RWPE2 (cell line): ENCODE measurements at regions not wholly inside any gene's neighbourhood (a gene's known extent, or its start where the extent isn't known, plus 50 kb on each side); places are given as distances from the start of the nearest gene placed in this dataset.

Source experiments
- ATAC-seq: fragments of 200-7000 bp; cut with Tn5 transposase; 3 replicates; pipeline ENCODE4 v1.9.1; 2021; ENCODE audit warnings: low read depth
- DNase-seq: peaks from one replicate; pipeline ENCODE4 v3.0.0-alpha.2; 2020; ENCODE audit warnings: low spot score
- H3K27ac ChIP-seq: fragments of 450-650 bp; 2 replicates; pipeline ENCODE4 v1.5.1; 2017; ENCODE audit warnings: mild to moderate bottlenecking; ENCODE audit not compliant: poor library complexity, severe bottlenecking
- H3K27me3 ChIP-seq: fragments of 250-450 bp; sonication (Bioruptor Pico); 2 replicates; pipeline ENCODE4 v1.5.1; 2021; ENCODE audit warnings: mild to moderate bottlenecking, moderate library complexity; ENCODE audit not compliant: insufficient read depth, poor library complexity, severe bottlenecking
- H3K36me3 ChIP-seq: fragments of 250-450 bp; sonication (Bioruptor Pico); 2 replicates; pipeline ENCODE4 v1.5.1; 2020; ENCODE audit warnings: low read depth, mild to moderate bottlenecking, moderate library complexity
- H3K4me1 ChIP-seq: fragments of 250-450 bp; sonication (Bioruptor Pico); 2 replicates; pipeline ENCODE4 v1.5.1; 2021; ENCODE audit warnings: mild to moderate bottlenecking, moderate library complexity; ENCODE audit not compliant: insufficient read depth, poor library complexity, severe bottlenecking
- H3K4me3 ChIP-seq: fragments of 250-450 bp; sonication (Bioruptor Pico); 2 replicates; pipeline ENCODE4 v1.5.1; 2021; ENCODE audit warnings: mild to moderate bottlenecking, moderate library complexity; ENCODE audit not compliant: severe bottlenecking
- H3K9me3 ChIP-seq: fragments of 250-450 bp; sonication (Bioruptor Pico); 2 replicates; pipeline ENCODE4 v1.5.1; 2021; ENCODE audit warnings: mild to moderate bottlenecking, moderate library complexity; ENCODE audit not compliant: severe bottlenecking
- TF ChIP-seq, protein P1 (sequence below): fragments of 450-650 bp; IDR thresholded peaks from one replicate; pipeline ENCODE4 v1.5.1; 2017; ENCODE audit warnings: mild to moderate bottlenecking, moderate library complexity; ENCODE audit not compliant: poor library complexity, severe bottlenecking

DNA sequence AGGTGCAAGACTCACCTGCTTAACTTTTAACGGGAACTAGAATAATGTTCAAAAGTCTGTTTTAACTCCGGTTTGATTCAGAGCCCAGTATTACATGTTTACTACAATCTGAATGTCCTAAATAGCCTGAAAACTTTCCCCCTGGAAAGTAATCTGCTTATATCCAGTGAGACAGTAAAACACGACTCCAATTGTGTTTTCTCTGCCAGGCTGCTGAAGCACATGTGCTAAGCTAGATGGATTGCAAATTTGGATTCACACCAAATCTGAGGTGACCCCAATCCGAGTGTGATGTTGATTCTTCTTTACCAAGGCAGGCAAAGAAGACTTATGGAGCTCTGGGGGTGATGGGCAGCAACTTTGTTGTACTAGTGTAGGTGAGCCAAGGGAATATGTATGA, 158.7 kb upstream of the PDGFD start:
- no peaks in the 10 kb centered on the region for H3K27me3 ChIP-seq
- ATAC-seq (no peak), DNase-seq (no peak)
- no peaks in the 10 kb centered on the region for H3K4me1 ChIP-seq
- H3K4me3 ChIP-seq, result no peak overlapping the region
- TF ChIP-seq, protein P1, sequence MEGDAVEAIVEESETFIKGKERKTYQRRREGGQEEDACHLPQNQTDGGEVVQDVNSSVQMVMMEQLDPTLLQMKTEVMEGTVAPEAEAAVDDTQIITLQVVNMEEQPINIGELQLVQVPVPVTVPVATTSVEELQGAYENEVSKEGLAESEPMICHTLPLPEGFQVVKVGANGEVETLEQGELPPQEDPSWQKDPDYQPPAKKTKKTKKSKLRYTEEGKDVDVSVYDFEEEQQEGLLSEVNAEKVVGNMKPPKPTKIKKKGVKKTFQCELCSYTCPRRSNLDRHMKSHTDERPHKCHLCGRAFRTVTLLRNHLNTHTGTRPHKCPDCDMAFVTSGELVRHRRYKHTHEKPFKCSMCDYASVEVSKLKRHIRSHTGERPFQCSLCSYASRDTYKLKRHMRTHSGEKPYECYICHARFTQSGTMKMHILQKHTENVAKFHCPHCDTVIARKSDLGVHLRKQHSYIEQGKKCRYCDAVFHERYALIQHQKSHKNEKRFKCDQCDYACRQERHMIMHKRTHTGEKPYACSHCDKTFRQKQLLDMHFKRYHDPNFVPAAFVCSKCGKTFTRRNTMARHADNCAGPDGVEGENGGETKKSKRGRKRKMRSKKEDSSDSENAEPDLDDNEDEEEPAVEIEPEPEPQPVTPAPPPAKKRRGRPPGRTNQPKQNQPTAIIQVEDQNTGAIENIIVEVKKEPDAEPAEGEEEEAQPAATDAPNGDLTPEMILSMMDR, result no peak
- H3K9me3 ChIP-seq, result no peaks in the 10 kb centered on the region
- H3K36me3 ChIP-seq, result no peaks in the 10 kb centered on the region
- H3K27ac ChIP-seq, result no peak overlapping the region

DNA sequence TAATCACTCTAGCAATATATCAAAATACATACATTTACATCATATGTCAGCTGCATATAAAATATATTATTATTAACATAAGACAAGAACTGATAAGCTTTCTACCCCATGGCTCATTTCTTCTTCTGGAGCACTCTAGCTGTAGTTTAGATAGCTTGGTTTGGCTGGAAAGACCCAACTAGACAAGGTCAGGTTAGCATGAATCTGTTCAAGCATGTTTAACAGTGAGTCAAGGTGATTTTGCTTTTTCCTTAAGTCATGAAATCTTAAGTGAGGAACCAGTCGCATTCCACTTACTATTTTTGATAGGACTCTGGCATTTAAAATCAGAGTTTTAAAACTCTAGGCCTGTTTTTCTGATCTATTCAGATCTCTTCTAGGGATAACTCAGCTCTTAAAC, 157.0 kb upstream of the PDGFD start:
- DNase-seq (no peak), ATAC-seq (no peak)
- TF ChIP-seq, protein P1, result no peak

DNA sequence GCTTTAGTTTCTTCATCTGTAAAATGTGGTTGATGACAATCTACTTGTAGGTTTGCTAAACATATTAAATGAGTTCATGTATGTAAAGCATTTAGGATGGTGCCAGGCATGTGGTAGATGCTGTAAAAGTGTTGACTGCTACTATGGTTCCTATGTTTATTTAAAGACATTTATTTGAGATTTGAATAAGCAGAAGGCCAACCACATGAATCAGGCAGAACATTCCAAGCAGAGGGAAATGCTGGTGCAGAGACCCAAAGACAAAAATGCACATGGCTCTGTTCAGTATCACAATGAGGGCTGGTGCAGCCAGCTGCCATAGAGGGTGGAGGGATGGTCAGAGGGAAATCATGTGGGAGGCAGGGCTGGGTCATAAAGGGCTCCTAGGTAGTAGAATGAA, 156.2 kb upstream of the PDGFD start:
- Histone ChIP-seq H3K27ac (no peak overlapping the region), H3K4me1 (no peaks in the 10 kb centered on the region), H3K9me3 (no peaks in the 10 kb centered on the region), H3K36me3 (no peaks in the 10 kb centered on the region), H3K27me3 (no peaks in the 10 kb centered on the region), H3K4me3 (no peak overlapping the region)
- TF ChIP-seq, protein P1, result no peak
- no peak for DNase-seq
- ATAC-seq, result no peak

More for the DNA sequence above, 157.0 kb upstream of the PDGFD start:
- no peaks in the 10 kb centered on the region for H3K36me3 ChIP-seq
- no peaks in the 10 kb centered on the region for H3K27me3 ChIP-seq
- H3K4me3 ChIP-seq, result no peak overlapping the region
- no peaks in the 10 kb centered on the region for H3K9me3 ChIP-seq
- no peaks in the 10 kb centered on the region for H3K4me1 ChIP-seq
- H3K27ac ChIP-seq, result no peak overlapping the region

DNA sequence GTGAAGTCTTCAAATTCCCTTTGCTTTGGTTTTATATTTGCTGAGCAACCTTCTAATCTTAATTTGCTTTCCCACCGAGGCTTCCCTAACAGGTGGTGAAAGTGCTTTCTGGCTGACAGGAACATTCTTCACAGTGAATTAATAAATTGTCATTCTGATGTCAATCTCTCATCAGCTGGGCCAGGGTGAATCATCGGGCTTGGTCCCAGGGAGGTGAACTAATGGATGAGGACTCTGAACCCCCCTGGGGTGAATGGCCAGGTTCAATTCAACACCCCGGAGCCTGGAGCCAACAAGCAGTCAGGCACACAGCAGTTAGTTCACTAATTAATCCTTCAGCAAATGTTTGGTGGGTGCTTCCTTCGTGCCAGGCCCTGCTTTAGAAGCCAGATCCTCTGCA, 155.4 kb upstream of the PDGFD start:
- Histone ChIP-seq H3K27ac (no peak overlapping the region), H3K9me3 (no peaks in the 10 kb centered on the region), H3K4me3 (no peak overlapping the region), H3K27me3 (no peaks in the 10 kb centered on the region), H3K36me3 (no peaks in the 10 kb centered on the region), H3K4me1 (no peaks in the 10 kb centered on the region)
- DNase-seq (no peak), ATAC-seq (no peak)
- TF ChIP-seq, protein P1, result no peak

DNA sequence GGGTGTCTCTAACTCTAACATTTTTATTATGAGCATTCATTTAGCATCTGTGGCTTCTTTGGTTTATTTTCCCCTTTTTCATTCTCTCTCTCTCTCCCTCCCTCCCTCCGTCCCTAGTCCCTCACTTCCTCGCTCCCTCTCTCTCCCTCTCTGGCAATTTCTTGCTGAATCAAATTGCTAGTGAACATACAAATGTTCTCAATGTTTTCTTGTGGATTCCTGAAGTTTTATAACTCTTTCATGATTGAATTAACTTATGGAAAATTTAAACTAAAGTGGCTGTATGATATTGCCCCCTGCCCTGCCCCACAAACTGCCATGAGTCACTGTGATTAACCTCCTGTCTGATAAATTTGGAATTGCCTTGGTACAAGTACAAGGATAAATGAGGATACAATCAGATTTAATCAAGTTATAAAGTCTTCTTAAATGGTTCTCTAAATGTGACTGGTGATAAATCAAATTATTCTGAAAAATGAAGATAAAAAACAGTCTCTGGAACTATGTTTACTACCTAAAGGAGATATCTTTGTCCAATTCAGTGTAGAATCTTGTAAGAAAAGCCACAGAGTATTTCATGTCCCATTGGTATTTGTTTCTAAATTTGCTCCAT, 143.0 kb upstream of the PDGFD start:
- H3K36me3 ChIP-seq, result no peaks in the 10 kb centered on the region
- DNase-seq (no peak), ATAC-seq (no peak)
- no peaks in the 10 kb centered on the region for H3K27me3 ChIP-seq
- H3K9me3 ChIP-seq, result no peaks in the 10 kb centered on the region
- TF ChIP-seq, protein P1, result no peak
- H3K4me1 ChIP-seq, result no peaks in the 10 kb centered on the region
- H3K27ac ChIP-seq, result no peak overlapping the region
- H3K4me3 ChIP-seq, result no peak overlapping the region
